AG09309 (cell line): ENCODE measurements at regions not wholly inside any gene's neighbourhood (a gene's known extent, or its start where the extent isn't known, plus 50 kb on each side); places are given as distances from the start of the nearest gene placed in this dataset.

ENCODE experiments used
- DNase-seq: peaks from one replicate; pipeline ENCODE4 v3.0.0-alpha.2; 2010; ENCODE audit warnings: low read depth
- H3K4me3 ChIP-seq: 2 replicates; pipeline ENCODE4 v1.5.1; 2011; ENCODE audit warnings: mild to moderate bottlenecking, low read depth, low read length, moderate library complexity; ENCODE audit not compliant: control insufficient read depth
- CTCF ChIP-seq: IDR thresholded peaks from 2 replicates; pipeline ENCODE4 v1.5.1; 2011; ENCODE audit warnings: mild to moderate bottlenecking, low read depth, low read length, inconsistent platforms; ENCODE audit not compliant: insufficient read depth, control insufficient read depth; ENCODE audit errors: missing control alignments

GRCh38 chr4:140234697-140235060 lies 80.7 kb upstream of the MAML3 start:
- no peak for DNase-seq
- no peak overlapping the region for H3K4me3 ChIP-seq
- no peak for TF ChIP-seq CTCF

- no peak for DNase-seq
- no peak for TF ChIP-seq CTCF
- H3K4me3 ChIP-seq: no peak overlapping the region
Observed at GRCh38 chr4:140233791-140234696, 80.1 kb upstream of the MAML3 start.

GRCh38 chr4:140229881-140230280 lies 75.9 kb upstream of the MAML3 start:
- no peak for TF ChIP-seq CTCF

GRCh38 chr4:140227286-140227685 lies 73.3 kb upstream of the MAML3 start:
- TF ChIP-seq CTCF: no peak
- DNase-seq: no peak
- H3K4me3 ChIP-seq: no peak overlapping the region

More at GRCh38 chr4:140229881-140230280, 75.9 kb upstream of the MAML3 start:
- no peak overlapping the region for H3K4me3 ChIP-seq
- no peak for DNase-seq

GRCh38 chr4:140223056-140223810 lies 69.2 kb upstream of the MAML3 start:
- TF ChIP-seq CTCF: no peak
- DNase-seq: no peak
- H3K4me3 ChIP-seq: no peak overlapping the region

- TF ChIP-seq CTCF: no peak
- DNase-seq: no peak
Observed at GRCh38 chr4:140222171-140222570, 68.2 kb upstream of the MAML3 start.

More at GRCh38 chr4:140222171-140222570, 68.2 kb upstream of the MAML3 start:
- no peak overlapping the region for H3K4me3 ChIP-seq
